ENCODE measurements at regions not wholly inside any gene's neighbourhood (a gene's known extent, or its start where the extent isn't known, plus 50 kb on each side); places are given as distances from the start of the nearest gene placed in this dataset.

GRCh38 chr16:10250137-10250828 lies 68.1 kb upstream of the GRIN2A start:
- ChIA-PET POLR2A (ENCODE audit: low non-redundant PET) (no interaction called here), CTCF (no interaction called here)
- peaks cover 14% of the 10 kb centered on the region for H3K27me3 ChIP-seq (replicated peaks; ENCODE audit: insufficient read depth, low read depth, low read length, poor library complexity)
- no peaks in the 10 kb centered on the region for H3K9me3 ChIP-seq (ENCODE audit: low read depth, low read length, poor library complexity, severe bottlenecking)
- intact Hi-C loops (cut with micrococcal nuclease; ENCODE audit: unreplicated experiment) = no loop called here
- H3K36me3 ChIP-seq (ENCODE audit: insufficient read depth, low read length, poor library complexity, severe bottlenecking) = no peaks in the 10 kb centered on the region
- H3K4me1 ChIP-seq (ENCODE audit: insufficient read depth, low read length, poor library complexity, severe bottlenecking) = no peaks in the 10 kb centered on the region
- TF ChIP-seq CTCF (conservative IDR thresholded peaks at IDR 0.05; ENCODE audit: low read depth, low read length) (no peak), EZH2 (IDR thresholded peaks at IDR 0.05; ENCODE audit: borderline replicate concordance, low read depth, low read length, poor library complexity, severe bottlenecking) (no peak)
- no TSS peak for BruUV-seq (replicated peaks)
- no peak for DNase-seq (ENCODE audit: low spot score)
- no peak overlapping the region for H3K4me3 ChIP-seq (ENCODE audit: low read depth, low read length, poor library complexity, severe bottlenecking)
- no peak overlapping the region for H3K27ac ChIP-seq (ENCODE audit: low read depth, low read length, poor library complexity, severe bottlenecking)

GRCh38 chr16:10252155-10252554 lies 69.9 kb upstream of the GRIN2A start:
- H3K27ac ChIP-seq (ENCODE audit: low read depth, low read length, poor library complexity, severe bottlenecking) = no peak overlapping the region
- ChIA-PET POLR2A (ENCODE audit: low non-redundant PET) (no interaction called here), CTCF (no interaction called here)
- no TSS peak for BruUV-seq (replicated peaks)
- H3K4me3 ChIP-seq (ENCODE audit: low read depth, low read length, poor library complexity, severe bottlenecking) = no peak overlapping the region
- H3K4me1 ChIP-seq (ENCODE audit: insufficient read depth, low read length, poor library complexity, severe bottlenecking) = peaks cover 3% of the 10 kb centered on the region
- TF ChIP-seq CTCF (conservative IDR thresholded peaks at IDR 0.05; ENCODE audit: low read depth, low read length) = no peak
- no peak for TF ChIP-seq EZH2 (IDR thresholded peaks at IDR 0.05; ENCODE audit: borderline replicate concordance, low read depth, low read length, poor library complexity, severe bottlenecking)
- no peak for DNase-seq (ENCODE audit: low spot score)
- no peaks in the 10 kb centered on the region for H3K9me3 ChIP-seq (ENCODE audit: low read depth, low read length, poor library complexity, severe bottlenecking)
- no peaks in the 10 kb centered on the region for H3K36me3 ChIP-seq (ENCODE audit: insufficient read depth, low read length, poor library complexity, severe bottlenecking)
- intact Hi-C loops (cut with micrococcal nuclease; ENCODE audit: unreplicated experiment) = no loop called here
- H3K27me3 ChIP-seq (replicated peaks; ENCODE audit: insufficient read depth, low read depth, low read length, poor library complexity) = peaks cover 14% of the 10 kb centered on the region

GRCh38 chr16:10253409-10253808 lies 71.2 kb upstream of the GRIN2A start:
- peaks cover 14% of the 10 kb centered on the region for H3K27me3 ChIP-seq (replicated peaks; ENCODE audit: insufficient read depth, low read depth, low read length, poor library complexity)
- intact Hi-C loops (cut with micrococcal nuclease; ENCODE audit: unreplicated experiment) = no loop called here
- CTCF ChIA-PET = no interaction called here
- no peak overlapping the region for H3K27ac ChIP-seq (ENCODE audit: low read depth, low read length, poor library complexity, severe bottlenecking)
- H3K36me3 ChIP-seq (ENCODE audit: insufficient read depth, low read length, poor library complexity, severe bottlenecking) = no peaks in the 10 kb centered on the region
- H3K9me3 ChIP-seq (ENCODE audit: low read depth, low read length, poor library complexity, severe bottlenecking) = no peaks in the 10 kb centered on the region
- POLR2A ChIA-PET (ENCODE audit: low non-redundant PET) = no interaction called here
- H3K4me1 ChIP-seq (ENCODE audit: insufficient read depth, low read length, poor library complexity, severe bottlenecking) = peaks cover 4% of the 10 kb centered on the region
- TF ChIP-seq EZH2 (IDR thresholded peaks at IDR 0.05; ENCODE audit: borderline replicate concordance, low read depth, low read length, poor library complexity, severe bottlenecking) = no peak
- TF ChIP-seq CTCF (conservative IDR thresholded peaks at IDR 0.05; ENCODE audit: low read depth, low read length) = no peak
- DNase-seq (ENCODE audit: low spot score) = no peak
- no TSS peak for BruUV-seq (replicated peaks)
- no peak overlapping the region for H3K4me3 ChIP-seq (ENCODE audit: low read depth, low read length, poor library complexity, severe bottlenecking)

Data from A673 (cell line).